T-helper 2 cell treated with Interferon-gamma antibody and Interleukin-4, amounts not matched to agents 5 μg/mL and 100 μg/mL, for 36 hours (primary cell): ENCODE measurements at regions not wholly inside any gene's neighbourhood (a gene's known extent, or its start where the extent isn't known, plus 50 kb on each side); places are given as distances from the start of the nearest gene placed in this dataset.

Source experiments
- DNase-seq: peaks from one replicate; pipeline ENCODE4 v3.0.0; 2021; ENCODE audit warnings: low spot score
- H3K27ac Mint-ChIP-seq: one replicate; pipeline ENCODE4 v1.8.0; 2021; ENCODE audit warnings: mild to moderate bottlenecking, mixed read lengths
- H3K27me3 Mint-ChIP-seq: one replicate; pipeline ENCODE4 v1.8.0; 2021; ENCODE audit warnings: low read depth, mixed read lengths
- H3K36me3 Mint-ChIP-seq: one replicate; pipeline ENCODE4 v1.8.0; 2021; ENCODE audit warnings: low read depth, mixed read lengths
- H3K4me1 Mint-ChIP-seq: one replicate; pipeline ENCODE4 v1.8.0; 2021; ENCODE audit warnings: low read depth, mixed read lengths
- H3K4me3 Mint-ChIP-seq: one replicate; pipeline ENCODE4 v1.8.0; 2022; ENCODE audit warnings: mild to moderate bottlenecking, moderate library complexity, mixed read lengths
- H3K9me3 Mint-ChIP-seq: one replicate; pipeline ENCODE4 v1.8.0; 2021; ENCODE audit warnings: mixed read lengths

- DNase-seq: no peak
- no peaks in the 10 kb centered on the region for H3K4me1 Mint-ChIP-seq
- H3K27me3 Mint-ChIP-seq: no peaks in the 10 kb centered on the region
- no peak overlapping the region for H3K27ac Mint-ChIP-seq
- no peak overlapping the region for H3K4me3 Mint-ChIP-seq
- H3K36me3 Mint-ChIP-seq: no peaks in the 10 kb centered on the region
- peaks cover 13% of the 10 kb centered on the region for H3K9me3 Mint-ChIP-seq
Observed at GRCh38 chr9:80649496-80649895, 1039.9 kb downstream of the TLE1 start.

- Mint-ChIP-seq H3K36me3 (no peaks in the 10 kb centered on the region), H3K4me1 (no peaks in the 10 kb centered on the region), H3K4me3 (no peak overlapping the region), H3K27me3 (no peaks in the 10 kb centered on the region), H3K27ac (no peak overlapping the region), H3K9me3 (peaks cover 13% of the 10 kb centered on the region)
- DNase-seq: no peak
Observed at GRCh38 chr9:80649001-80649420, 1040.3 kb downstream of the TLE1 start.

- no peak for DNase-seq
- Mint-ChIP-seq H3K27ac (no peak overlapping the region), H3K9me3 (peaks cover 13% of the 10 kb centered on the region), H3K4me1 (no peaks in the 10 kb centered on the region), H3K4me3 (no peak overlapping the region), H3K36me3 (no peaks in the 10 kb centered on the region), H3K27me3 (no peaks in the 10 kb centered on the region)
Observed at GRCh38 chr9:80648336-80648735, 1041.0 kb downstream of the TLE1 start.

GRCh38 chr9:80646211-80646610 is 1043.1 kb downstream of the TLE1 start:
- peaks cover 14% of the 10 kb centered on the region for H3K9me3 Mint-ChIP-seq
- H3K4me1 Mint-ChIP-seq: no peaks in the 10 kb centered on the region
- H3K4me3 Mint-ChIP-seq: no peak overlapping the region
- H3K27ac Mint-ChIP-seq: no peak overlapping the region
- H3K36me3 Mint-ChIP-seq: no peaks in the 10 kb centered on the region
- H3K27me3 Mint-ChIP-seq: no peaks in the 10 kb centered on the region
- DNase-seq: no peak

GRCh38 chr9:80644044-80644443 is 1045.3 kb downstream of the TLE1 start:
- Mint-ChIP-seq H3K36me3 (no peaks in the 10 kb centered on the region), H3K9me3 (peaks cover 19% of the 10 kb centered on the region), H3K4me3 (no peak overlapping the region), H3K27me3 (no peaks in the 10 kb centered on the region), H3K27ac (no peak overlapping the region), H3K4me1 (no peaks in the 10 kb centered on the region)
- no peak for DNase-seq

- Mint-ChIP-seq H3K27ac (no peak overlapping the region), H3K4me3 (no peak overlapping the region), H3K27me3 (no peaks in the 10 kb centered on the region), H3K36me3 (no peaks in the 10 kb centered on the region), H3K9me3 (peaks cover 54% of the 10 kb centered on the region), H3K4me1 (no peaks in the 10 kb centered on the region)
- no peak for DNase-seq
Observed at GRCh38 chr9:80635065-80635464, 1054.3 kb downstream of the TLE1 start.

- no peaks in the 10 kb centered on the region for H3K36me3 Mint-ChIP-seq
- no peak overlapping the region for H3K27ac Mint-ChIP-seq
- peaks cover 60% of the 10 kb centered on the region for H3K9me3 Mint-ChIP-seq
- no peak overlapping the region for H3K4me3 Mint-ChIP-seq
- no peak for DNase-seq
- no peaks in the 10 kb centered on the region for H3K27me3 Mint-ChIP-seq
- no peaks in the 10 kb centered on the region for H3K4me1 Mint-ChIP-seq
Observed at GRCh38 chr9:80632041-80632440, 1057.3 kb downstream of the TLE1 start.

GRCh38 chr9:80622508-80622907 is 1050.7 kb downstream of the TLE4 start:
- Mint-ChIP-seq H3K9me3 (peaks cover 32% of the 10 kb centered on the region), H3K36me3 (no peaks in the 10 kb centered on the region), H3K27ac (no peak overlapping the region), H3K4me3 (no peak overlapping the region), H3K4me1 (no peaks in the 10 kb centered on the region), H3K27me3 (no peaks in the 10 kb centered on the region)
- DNase-seq: no peak

- H3K27me3 Mint-ChIP-seq: no peaks in the 10 kb centered on the region
- no peak for DNase-seq
- no peaks in the 10 kb centered on the region for H3K36me3 Mint-ChIP-seq
- no peak overlapping the region for H3K27ac Mint-ChIP-seq
- H3K9me3 Mint-ChIP-seq: peaks cover 40% of the 10 kb centered on the region
- no peaks in the 10 kb centered on the region for H3K4me1 Mint-ChIP-seq
- no peak overlapping the region for H3K4me3 Mint-ChIP-seq
Observed at GRCh38 chr9:80619356-80619755, 1047.6 kb downstream of the TLE4 start.

- Mint-ChIP-seq H3K27me3 (no peaks in the 10 kb centered on the region), H3K4me3 (no peak overlapping the region), H3K9me3 (peaks cover 31% of the 10 kb centered on the region), H3K27ac (no peak overlapping the region), H3K4me1 (no peaks in the 10 kb centered on the region), H3K36me3 (no peaks in the 10 kb centered on the region)
- no peak for DNase-seq
Observed at GRCh38 chr9:80615964-80616363, 1044.2 kb downstream of the TLE4 start.

- H3K27ac Mint-ChIP-seq: no peak overlapping the region
- no peak overlapping the region for H3K4me3 Mint-ChIP-seq
- H3K36me3 Mint-ChIP-seq: no peaks in the 10 kb centered on the region
- H3K9me3 Mint-ChIP-seq: peaks cover 3% of the 10 kb centered on the region
- H3K27me3 Mint-ChIP-seq: no peaks in the 10 kb centered on the region
- DNase-seq: no peak
- no peaks in the 10 kb centered on the region for H3K4me1 Mint-ChIP-seq
Observed at GRCh38 chr9:80605793-80606192, 1034.0 kb downstream of the TLE4 start.

GRCh38 chr9:80605129-80605528 is 1033.4 kb downstream of the TLE4 start:
- H3K4me3 Mint-ChIP-seq: no peak overlapping the region
- no peak for DNase-seq
- H3K9me3 Mint-ChIP-seq: peaks cover 3% of the 10 kb centered on the region
- H3K27me3 Mint-ChIP-seq: no peaks in the 10 kb centered on the region
- no peak overlapping the region for H3K27ac Mint-ChIP-seq
- H3K36me3 Mint-ChIP-seq: no peaks in the 10 kb centered on the region
- H3K4me1 Mint-ChIP-seq: no peaks in the 10 kb centered on the region

GRCh38 chr9:80602291-80602690 is 1030.5 kb downstream of the TLE4 start:
- Mint-ChIP-seq H3K36me3 (no peaks in the 10 kb centered on the region), H3K9me3 (peaks cover 13% of the 10 kb centered on the region), H3K27me3 (no peaks in the 10 kb centered on the region), H3K4me3 (no peak overlapping the region), H3K27ac (no peak overlapping the region), H3K4me1 (no peaks in the 10 kb centered on the region)
- no peak for DNase-seq

GRCh38 chr9:80596579-80596978 is 1024.8 kb downstream of the TLE4 start:
- H3K9me3 Mint-ChIP-seq: peaks cover 20% of the 10 kb centered on the region
- H3K36me3 Mint-ChIP-seq: no peaks in the 10 kb centered on the region
- H3K4me3 Mint-ChIP-seq: no peak overlapping the region
- H3K27me3 Mint-ChIP-seq: no peaks in the 10 kb centered on the region
- H3K4me1 Mint-ChIP-seq: no peaks in the 10 kb centered on the region
- no peak for DNase-seq
- H3K27ac Mint-ChIP-seq: no peak overlapping the region

- DNase-seq: no peak
- Mint-ChIP-seq H3K4me1 (no peaks in the 10 kb centered on the region), H3K4me3 (no peak overlapping the region), H3K36me3 (no peaks in the 10 kb centered on the region), H3K27me3 (no peaks in the 10 kb centered on the region), H3K27ac (no peak overlapping the region), H3K9me3 (peaks cover 20% of the 10 kb centered on the region)
Observed at GRCh38 chr9:80595192-80595591, 1023.4 kb downstream of the TLE4 start.
